Tibial nerve (tissue), 4 donors: ENCODE measurements at regions not wholly inside any gene's neighbourhood (a gene's known extent, or its start where the extent isn't known, plus 50 kb on each side); places are given as distances from the start of the nearest gene placed in this dataset. TPM values are rescaled to one million over a fixed set of nuclear protein-coding genes. Genes with fewer than 3 reads are reported as not detected.

Source experiments
- DNase-seq, 2 donors: peaks; one replicate each; pipeline ENCODE4 v3.0.0-alpha.2; 2019; ENCODE audit warnings: low spot score in 2 of 2
- H3K27ac ChIP-seq, 4 donors: fragments of 200-600 bp; sonication (generic) in 3 of 4; one replicate each; pipeline ENCODE4 v1.5.1; 2017 to 2019; ENCODE audit warnings: mild to moderate bottlenecking in 1 of 4
- H3K27me3 ChIP-seq, 2 donors: fragments of 200-600 bp; sonication (generic) in 1 of 2; one replicate each; pipeline versions ENCODE4 v1.5.1 to v1.6.0; 2017 to 2019
- H3K36me3 ChIP-seq, 3 donors: fragments of 200-600 bp; sonication (generic); one replicate each; pipeline ENCODE4 v1.5.1; 2018 to 2019
- H3K4me1 ChIP-seq, 4 donors: fragments of 200-600 bp; sonication (generic) in 3 of 4; one replicate each; pipeline ENCODE4 v1.5.1; 2017 to 2019
- H3K4me3 ChIP-seq, 4 donors: fragments of 200-600 bp; sonication (generic) in 3 of 4; one replicate each; pipeline ENCODE4 v1.5.1; 2017 to 2019; ENCODE audit warnings: mild to moderate bottlenecking in 1 of 4, moderate library complexity in 1 of 4
- H3K9me3 ChIP-seq, 4 donors: fragments of 200-600 bp; sonication (generic) in 3 of 4; one replicate each; pipeline ENCODE4 v1.5.1; 2017 to 2019
- CTCF ChIP-seq, 5 experiments: fragments of 200-600 bp in 3 of 5; fragments of 450-650 bp in 2 of 5; sonication (generic) in 3 of 5; IDR thresholded peaks; one replicate each; pipeline ENCODE4 v1.5.1; 2016 to 2019; ENCODE audit warnings: antibody characterized with exemption in 5 of 5, mild to moderate bottlenecking in 3 of 5, moderate library complexity in 2 of 5
- EP300 ChIP-seq, 2 donors: sonication (generic); formaldehyde crosslinking; IDR thresholded peaks; one replicate each; pipeline ENCODE4 v1.6.1; 2017; ENCODE audit warnings: antibody characterized with exemption in 2 of 2, mild to moderate bottlenecking in 1 of 2
- POLR2A ChIP-seq, 2 donors: fragments of 450-650 bp; IDR thresholded peaks; one replicate each; pipeline ENCODE4 v1.6.1; 2017; ENCODE audit warnings: antibody characterized with exemption in 2 of 2, mild to moderate bottlenecking in 2 of 2, moderate library complexity in 2 of 2
- WGBS, 2 donors: methylation state at CpG; one replicate each; pipeline ENCODE4 v1.1.5; 2018; 5-methylcytosine and 5-hydroxymethylcytosine counted together
- small RNA-seq: library from RNA; depleted of rRNA; stranded (forward); fragments of <200 nt; gene quantifications from one replicate; pipeline ENCODE3, GENCODE V24; 2016

GRCh38 chr6:166228425-166228824, 60.8 kb upstream of the TBXT start:
- 72 to 76% methylated on average over 3 of the region's 3 CpGs for WGBS, 2 donors
- DNase-seq = no peak

DNA sequence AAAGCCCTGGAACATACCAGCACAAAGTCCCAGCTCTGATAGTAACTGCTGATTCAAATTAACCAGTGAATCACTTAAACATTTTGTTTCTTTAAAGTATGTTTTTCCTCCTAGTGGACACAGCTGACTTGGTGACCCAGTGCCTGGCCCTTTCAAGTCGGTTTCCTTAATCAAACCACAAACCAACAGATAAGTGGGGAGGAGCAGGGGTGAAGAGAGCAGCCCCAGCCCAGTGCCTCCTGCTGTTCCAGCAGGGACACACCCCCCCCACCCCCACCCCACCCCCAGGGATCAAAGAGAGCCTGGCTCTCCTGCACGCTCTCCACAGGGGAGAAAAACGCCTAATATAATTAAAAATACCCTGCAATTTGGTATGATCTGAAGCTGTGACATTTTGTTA, 55.4 kb upstream of the TBXT start:
- H3K27me3 ChIP-seq = peaks cover 0 to 9% of the 10 kb centered on the region in 2 donors
- WGBS, 2 donors = 22 to 35% methylated on average over 3 of the region's 3 CpGs

More at GRCh38 chr6:166228425-166228824, 60.8 kb upstream of the TBXT start:
- H3K36me3 ChIP-seq = no peaks in the 10 kb centered on the region
- H3K27me3 ChIP-seq = peaks cover 0 to 26% of the 10 kb centered on the region in 2 donors
- H3K27ac ChIP-seq = no peak overlapping the region
- H3K9me3 ChIP-seq = no peaks in the 10 kb centered on the region
- H3K4me1 ChIP-seq = no peaks in the 10 kb centered on the region
- H3K4me3 ChIP-seq = no peak overlapping the region
- TF ChIP-seq POLR2A (IDR thresholded peaks at IDR 0.05) = no peak
- no peak for TF ChIP-seq CTCF (IDR thresholded peaks at IDR 0.05)
- no peak for TF ChIP-seq EP300 (IDR thresholded peaks at IDR 0.05)

DNA sequence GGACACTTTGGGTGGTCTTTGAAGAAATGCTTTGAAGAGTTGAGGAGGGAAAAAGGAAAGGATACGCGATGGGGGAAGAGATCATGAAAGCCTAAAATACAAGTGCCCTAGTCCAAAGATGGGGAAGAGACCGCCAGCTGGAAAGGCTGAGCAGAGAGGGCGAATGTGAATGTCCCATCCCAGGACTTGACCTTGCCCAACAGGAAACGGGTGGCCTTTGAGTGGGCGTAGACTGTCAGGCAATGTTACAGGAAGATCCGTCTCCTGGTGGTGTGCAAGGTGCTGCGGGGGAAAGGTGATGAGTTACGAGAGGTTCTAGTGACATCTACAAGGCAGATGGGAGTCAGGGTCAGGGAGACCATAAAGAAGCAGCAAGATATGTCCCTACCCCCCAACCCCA, 55.0 kb upstream of the TBXT start:
- no peak for TF ChIP-seq POLR2A (IDR thresholded peaks at IDR 0.05)
- no peak for DNase-seq
- WGBS, 2 donors = 70 to 79% methylated on average over 9 of the region's 9 CpGs
- Histone ChIP-seq H3K27me3 (peaks cover 0 to 9% of the 10 kb centered on the region in 2 donors), H3K36me3 (no peaks in the 10 kb centered on the region), H3K4me3 (no peak overlapping the region), H3K9me3 (no peaks in the 10 kb centered on the region), H3K4me1 (no peaks in the 10 kb centered on the region), H3K27ac (no peak overlapping the region)

More for the DNA sequence above, 55.4 kb upstream of the TBXT start:
- Histone ChIP-seq H3K9me3 (no peaks in the 10 kb centered on the region), H3K4me1 (no peaks in the 10 kb centered on the region), H3K4me3 (no peak overlapping the region), H3K36me3 (no peaks in the 10 kb centered on the region), H3K27ac (no peak overlapping the region)
- DNase-seq = no peak
- TF ChIP-seq EP300 (IDR thresholded peaks at IDR 0.05) = no peak
- no peak for TF ChIP-seq CTCF (IDR thresholded peaks at IDR 0.05)
- TF ChIP-seq POLR2A (IDR thresholded peaks at IDR 0.05) = no peak

- 50 to 51% methylated on average over 11 to 12 of the region's 12 CpGs for WGBS, 2 donors
- no peak overlapping the region for H3K27ac ChIP-seq
- TF ChIP-seq CTCF (IDR thresholded peaks at IDR 0.05) (no peak), EP300 (IDR thresholded peaks at IDR 0.05) (no peak), POLR2A (IDR thresholded peaks at IDR 0.05) (no peak)
- no peaks in the 10 kb centered on the region for H3K36me3 ChIP-seq
- DNase-seq = no peak
- no peaks in the 10 kb centered on the region for H3K4me1 ChIP-seq
- H3K9me3 ChIP-seq = no peaks in the 10 kb centered on the region
- no peak overlapping the region for H3K4me3 ChIP-seq
- peaks cover 0 to 9% of the 10 kb centered on the region in 2 donors for H3K27me3 ChIP-seq
These were observed 54.0 kb upstream of the TBXT start for GRCh38 chr6:166221636-166222035.

- H3K4me3 ChIP-seq = no peak overlapping the region
- no peaks in the 10 kb centered on the region for H3K36me3 ChIP-seq
- TF ChIP-seq EP300 (IDR thresholded peaks at IDR 0.05) = no peak
- TF ChIP-seq CTCF (IDR thresholded peaks at IDR 0.05) = no peak
- no peak for TF ChIP-seq POLR2A (IDR thresholded peaks at IDR 0.05)
- H3K27me3 ChIP-seq = peaks cover 0 to 9% of the 10 kb centered on the region in 2 donors
- no peaks in the 10 kb centered on the region for H3K9me3 ChIP-seq
- no peak for DNase-seq
- H3K4me1 ChIP-seq = no peaks in the 10 kb centered on the region
- H3K27ac ChIP-seq = no peak overlapping the region
- 81 to 85% methylated on average over 11 of the region's 11 CpGs for WGBS, 2 donors
These were observed 53.4 kb upstream of the TBXT start for GRCh38 chr6:166221040-166221439.

Small RNA genes lying in the stretch of these regions (small RNA-seq; reads per million reads assigned to genes)
- gene AL121956.5 (not detected), gene GNG5P1 (not detected)
